ENCODE measurements at regions not wholly inside any gene's neighbourhood (a gene's known extent, or its start where the extent isn't known, plus 50 kb on each side); places are given as distances from the start of the nearest gene placed in this dataset.

DNA sequence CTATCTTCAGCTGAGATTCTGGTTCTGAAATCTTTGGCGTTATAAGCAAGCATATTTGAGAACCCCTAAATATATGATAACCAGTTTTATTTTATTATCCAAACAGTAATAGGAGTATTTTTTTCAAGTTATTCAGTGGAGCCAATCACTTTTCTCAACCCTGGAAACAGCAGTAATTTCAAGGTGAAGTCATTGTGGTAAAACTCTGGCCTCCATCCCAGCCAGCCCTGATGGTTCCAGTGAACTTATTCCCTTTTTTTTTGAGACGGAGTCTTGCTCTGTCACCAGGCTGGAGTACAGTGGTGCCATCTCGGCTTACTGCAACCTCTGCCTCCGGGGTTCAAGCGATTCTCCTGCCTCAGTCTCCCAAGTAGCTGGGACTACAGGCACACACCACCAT, 545.4 kb upstream of the IL12A start:
- Histone ChIP-seq H3K36me3 (ENCODE audit: control insufficient read depth in 2 of 2, insufficient read depth in 1 of 2, low read length in 2 of 2) (no peaks in the 10 kb centered on the region), H3K27ac (ENCODE audit: extremely low read depth, low read depth, low read length) (no peak overlapping the region), H3K4me1 (ENCODE audit: control insufficient read depth, insufficient read depth, low read length) (no peaks in the 10 kb centered on the region), H3K4me3 (ENCODE audit: low read depth, low read length) (no peak overlapping the region), H3K9me3 (ENCODE audit: control insufficient read depth, insufficient read depth, low read depth, low read length) (no peaks in the 10 kb centered on the region)
- CTCF ChIA-PET = no interaction called here
- POLR2A ChIA-PET = no interaction called here
- TF ChIP-seq, protein P1, sequence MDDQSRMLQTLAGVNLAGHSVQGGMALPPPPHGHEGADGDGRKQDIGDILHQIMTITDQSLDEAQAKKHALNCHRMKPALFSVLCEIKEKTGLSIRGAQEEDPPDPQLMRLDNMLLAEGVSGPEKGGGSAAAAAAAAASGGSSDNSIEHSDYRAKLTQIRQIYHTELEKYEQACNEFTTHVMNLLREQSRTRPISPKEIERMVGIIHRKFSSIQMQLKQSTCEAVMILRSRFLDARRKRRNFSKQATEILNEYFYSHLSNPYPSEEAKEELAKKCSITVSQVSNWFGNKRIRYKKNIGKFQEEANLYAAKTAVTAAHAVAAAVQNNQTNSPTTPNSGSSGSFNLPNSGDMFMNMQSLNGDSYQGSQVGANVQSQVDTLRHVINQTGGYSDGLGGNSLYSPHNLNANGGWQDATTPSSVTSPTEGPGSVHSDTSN (CRISPR knock-in tag; IDR thresholded peaks at IDR 0.05) = no peak
- TF ChIP-seq, protein P2, sequence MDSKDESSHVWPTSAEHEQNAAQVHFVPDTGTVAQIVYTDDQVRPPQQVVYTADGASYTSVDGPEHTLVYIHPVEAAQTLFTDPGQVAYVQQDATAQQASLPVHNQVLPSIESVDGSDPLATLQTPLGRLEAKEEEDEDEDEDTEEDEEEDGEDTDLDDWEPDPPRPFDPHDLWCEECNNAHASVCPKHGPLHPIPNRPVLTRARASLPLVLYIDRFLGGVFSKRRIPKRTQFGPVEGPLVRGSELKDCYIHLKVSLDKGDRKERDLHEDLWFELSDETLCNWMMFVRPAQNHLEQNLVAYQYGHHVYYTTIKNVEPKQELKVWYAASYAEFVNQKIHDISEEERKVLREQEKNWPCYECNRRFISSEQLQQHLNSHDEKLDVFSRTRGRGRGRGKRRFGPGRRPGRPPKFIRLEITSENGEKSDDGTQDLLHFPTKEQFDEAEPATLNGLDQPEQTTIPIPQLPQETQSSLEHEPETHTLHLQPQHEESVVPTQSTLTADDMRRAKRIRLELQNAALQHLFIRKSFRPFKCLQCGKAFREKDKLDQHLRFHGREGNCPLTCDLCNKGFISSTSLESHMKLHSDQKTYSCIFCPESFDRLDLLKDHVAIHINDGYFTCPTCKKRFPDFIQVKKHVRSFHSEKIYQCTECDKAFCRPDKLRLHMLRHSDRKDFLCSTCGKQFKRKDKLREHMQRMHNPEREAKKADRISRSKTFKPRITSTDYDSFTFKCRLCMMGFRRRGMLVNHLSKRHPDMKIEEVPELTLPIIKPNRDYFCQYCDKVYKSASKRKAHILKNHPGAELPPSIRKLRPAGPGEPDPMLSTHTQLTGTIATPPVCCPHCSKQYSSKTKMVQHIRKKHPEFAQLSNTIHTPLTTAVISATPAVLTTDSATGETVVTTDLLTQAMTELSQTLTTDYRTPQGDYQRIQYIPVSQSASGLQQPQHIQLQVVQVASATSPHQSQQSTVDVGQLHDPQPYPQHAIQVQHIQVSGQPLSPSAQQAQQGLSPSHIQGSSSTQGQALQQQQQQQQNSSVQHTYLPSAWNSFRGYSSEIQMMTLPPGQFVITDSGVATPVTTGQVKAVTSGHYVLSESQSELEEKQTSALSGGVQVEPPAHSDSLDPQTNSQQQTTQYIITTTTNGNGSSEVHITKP (tag by site-specific recombination; IDR thresholded peaks at IDR 0.05) = no peak
- TF ChIP-seq, protein P3, sequence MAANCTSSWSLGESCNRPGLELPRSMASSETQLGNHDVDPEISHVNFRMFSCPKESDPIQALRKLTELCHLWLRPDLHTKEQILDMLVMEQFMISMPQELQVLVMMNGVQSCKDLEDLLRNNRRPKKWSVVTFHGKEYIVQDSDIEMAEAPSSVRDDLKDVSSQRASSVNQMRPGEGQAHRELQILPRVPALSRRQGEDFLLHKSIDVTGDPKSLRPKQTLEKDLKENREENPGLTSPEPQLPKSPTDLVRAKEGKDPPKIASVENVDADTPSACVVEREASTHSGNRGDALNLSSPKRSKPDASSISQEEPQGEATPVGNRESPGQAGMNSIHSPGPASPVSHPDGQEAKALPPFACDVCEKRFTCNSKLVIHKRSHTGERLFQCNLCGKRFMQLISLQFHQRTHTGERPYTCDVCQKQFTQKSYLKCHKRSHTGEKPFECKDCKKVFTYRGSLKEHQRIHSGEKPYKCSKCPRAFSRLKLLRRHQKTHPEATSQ (tag by site-specific recombination; IDR thresholded peaks at IDR 0.05) = no peak
- no peak for TF ChIP-seq ZNF677 (tag by site-specific recombination; IDR thresholded peaks at IDR 0.05)
- TF ChIP-seq, protein P4, sequence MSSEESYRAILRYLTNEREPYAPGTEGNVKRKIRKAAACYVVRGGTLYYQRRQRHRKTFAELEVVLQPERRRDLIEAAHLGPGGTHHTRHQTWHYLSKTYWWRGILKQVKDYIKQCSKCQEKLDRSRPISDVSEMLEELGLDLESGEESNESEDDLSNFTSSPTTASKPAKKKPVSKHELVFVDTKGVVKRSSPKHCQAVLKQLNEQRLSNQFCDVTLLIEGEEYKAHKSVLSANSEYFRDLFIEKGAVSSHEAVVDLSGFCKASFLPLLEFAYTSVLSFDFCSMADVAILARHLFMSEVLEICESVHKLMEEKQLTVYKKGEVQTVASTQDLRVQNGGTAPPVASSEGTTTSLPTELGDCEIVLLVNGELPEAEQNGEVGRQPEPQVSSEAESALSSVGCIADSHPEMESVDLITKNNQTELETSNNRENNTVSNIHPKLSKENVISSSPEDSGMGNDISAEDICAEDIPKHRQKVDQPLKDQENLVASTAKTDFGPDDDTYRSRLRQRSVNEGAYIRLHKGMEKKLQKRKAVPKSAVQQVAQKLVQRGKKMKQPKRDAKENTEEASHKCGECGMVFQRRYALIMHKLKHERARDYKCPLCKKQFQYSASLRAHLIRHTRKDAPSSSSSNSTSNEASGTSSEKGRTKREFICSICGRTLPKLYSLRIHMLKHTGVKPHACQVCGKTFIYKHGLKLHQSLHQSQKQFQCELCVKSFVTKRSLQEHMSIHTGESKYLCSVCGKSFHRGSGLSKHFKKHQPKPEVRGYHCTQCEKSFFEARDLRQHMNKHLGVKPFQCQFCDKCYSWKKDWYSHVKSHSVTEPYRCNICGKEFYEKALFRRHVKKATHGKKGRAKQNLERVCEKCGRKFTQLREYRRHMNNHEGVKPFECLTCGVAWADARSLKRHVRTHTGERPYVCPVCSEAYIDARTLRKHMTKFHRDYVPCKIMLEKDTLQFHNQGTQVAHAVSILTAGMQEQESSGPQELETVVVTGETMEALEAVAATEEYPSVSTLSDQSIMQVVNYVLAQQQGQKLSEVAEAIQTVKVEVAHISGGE (tag by site-specific recombination; conservative IDR thresholded peaks at IDR 0.05; ENCODE audit: low read depth) = no peak
- no peak for TF ChIP-seq HOXD13 (CRISPR knock-in tag; IDR thresholded peaks at IDR 0.05; ENCODE audit: borderline replicate concordance)
- TF ChIP-seq, protein P5, sequence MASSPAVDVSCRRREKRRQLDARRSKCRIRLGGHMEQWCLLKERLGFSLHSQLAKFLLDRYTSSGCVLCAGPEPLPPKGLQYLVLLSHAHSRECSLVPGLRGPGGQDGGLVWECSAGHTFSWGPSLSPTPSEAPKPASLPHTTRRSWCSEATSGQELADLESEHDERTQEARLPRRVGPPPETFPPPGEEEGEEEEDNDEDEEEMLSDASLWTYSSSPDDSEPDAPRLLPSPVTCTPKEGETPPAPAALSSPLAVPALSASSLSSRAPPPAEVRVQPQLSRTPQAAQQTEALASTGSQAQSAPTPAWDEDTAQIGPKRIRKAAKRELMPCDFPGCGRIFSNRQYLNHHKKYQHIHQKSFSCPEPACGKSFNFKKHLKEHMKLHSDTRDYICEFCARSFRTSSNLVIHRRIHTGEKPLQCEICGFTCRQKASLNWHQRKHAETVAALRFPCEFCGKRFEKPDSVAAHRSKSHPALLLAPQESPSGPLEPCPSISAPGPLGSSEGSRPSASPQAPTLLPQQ (tag by site-specific recombination; IDR thresholded peaks at IDR 0.05) = no peak
- TF ChIP-seq, protein P6, sequence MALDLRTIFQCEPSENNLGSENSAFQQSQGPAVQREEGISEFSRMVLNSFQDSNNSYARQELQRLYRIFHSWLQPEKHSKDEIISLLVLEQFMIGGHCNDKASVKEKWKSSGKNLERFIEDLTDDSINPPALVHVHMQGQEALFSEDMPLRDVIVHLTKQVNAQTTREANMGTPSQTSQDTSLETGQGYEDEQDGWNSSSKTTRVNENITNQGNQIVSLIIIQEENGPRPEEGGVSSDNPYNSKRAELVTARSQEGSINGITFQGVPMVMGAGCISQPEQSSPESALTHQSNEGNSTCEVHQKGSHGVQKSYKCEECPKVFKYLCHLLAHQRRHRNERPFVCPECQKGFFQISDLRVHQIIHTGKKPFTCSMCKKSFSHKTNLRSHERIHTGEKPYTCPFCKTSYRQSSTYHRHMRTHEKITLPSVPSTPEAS (tag by site-specific recombination; IDR thresholded peaks at IDR 0.05) = no peak
- TF ChIP-seq ZNF394 (tag by site-specific recombination; IDR thresholded peaks at IDR 0.05; ENCODE audit: borderline replicate concordance) = no peak
- TF ChIP-seq ZNF112 (tag by site-specific recombination; IDR thresholded peaks at IDR 0.05) = no peak
- no peak for TF ChIP-seq ZNF266 (tag by site-specific recombination; IDR thresholded peaks at IDR 0.05; ENCODE audit: low read depth)
- TF ChIP-seq, protein P7, sequence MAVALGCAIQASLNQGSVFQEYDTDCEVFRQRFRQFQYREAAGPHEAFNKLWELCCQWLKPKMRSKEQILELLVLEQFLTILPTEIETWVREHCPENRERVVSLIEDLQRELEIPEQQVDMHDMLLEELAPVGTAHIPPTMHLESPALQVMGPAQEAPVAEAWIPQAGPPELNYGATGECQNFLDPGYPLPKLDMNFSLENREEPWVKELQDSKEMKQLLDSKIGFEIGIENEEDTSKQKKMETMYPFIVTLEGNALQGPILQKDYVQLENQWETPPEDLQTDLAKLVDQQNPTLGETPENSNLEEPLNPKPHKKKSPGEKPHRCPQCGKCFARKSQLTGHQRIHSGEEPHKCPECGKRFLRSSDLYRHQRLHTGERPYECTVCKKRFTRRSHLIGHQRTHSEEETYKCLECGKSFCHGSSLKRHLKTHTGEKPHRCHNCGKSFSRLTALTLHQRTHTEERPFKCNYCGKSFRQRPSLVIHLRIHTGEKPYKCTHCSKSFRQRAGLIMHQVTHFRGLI (tag by site-specific recombination; IDR thresholded peaks at IDR 0.05) = no peak
- TF ChIP-seq ZNF560 (tag by site-specific recombination; IDR thresholded peaks at IDR 0.05; ENCODE audit: borderline replicate concordance) = no peak
- TF ChIP-seq, protein P8, sequence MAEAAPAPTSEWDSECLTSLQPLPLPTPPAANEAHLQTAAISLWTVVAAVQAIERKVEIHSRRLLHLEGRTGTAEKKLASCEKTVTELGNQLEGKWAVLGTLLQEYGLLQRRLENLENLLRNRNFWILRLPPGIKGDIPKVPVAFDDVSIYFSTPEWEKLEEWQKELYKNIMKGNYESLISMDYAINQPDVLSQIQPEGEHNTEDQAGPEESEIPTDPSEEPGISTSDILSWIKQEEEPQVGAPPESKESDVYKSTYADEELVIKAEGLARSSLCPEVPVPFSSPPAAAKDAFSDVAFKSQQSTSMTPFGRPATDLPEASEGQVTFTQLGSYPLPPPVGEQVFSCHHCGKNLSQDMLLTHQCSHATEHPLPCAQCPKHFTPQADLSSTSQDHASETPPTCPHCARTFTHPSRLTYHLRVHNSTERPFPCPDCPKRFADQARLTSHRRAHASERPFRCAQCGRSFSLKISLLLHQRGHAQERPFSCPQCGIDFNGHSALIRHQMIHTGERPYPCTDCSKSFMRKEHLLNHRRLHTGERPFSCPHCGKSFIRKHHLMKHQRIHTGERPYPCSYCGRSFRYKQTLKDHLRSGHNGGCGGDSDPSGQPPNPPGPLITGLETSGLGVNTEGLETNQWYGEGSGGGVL (tag by site-specific recombination; IDR thresholded peaks at IDR 0.05) = no peak
- no peak for TF ChIP-seq ZNF549 (tag by site-specific recombination; IDR thresholded peaks at IDR 0.05)
- TF ChIP-seq BCL11B (tag by site-specific recombination; IDR thresholded peaks at IDR 0.05; ENCODE audit: low read depth) = no peak
- no peak for TF ChIP-seq ZNF146 (tag by site-specific recombination; IDR thresholded peaks at IDR 0.05)

Measured in HEK293 (cell line).